Panc1 (cell line): ENCODE measurements at regions not wholly inside any gene's neighbourhood (a gene's known extent, or its start where the extent isn't known, plus 50 kb on each side); places are given as distances from the start of the nearest gene placed in this dataset.
"Not testable (repeated sequence)": the region's sequence is repeated elsewhere in the genome, so short reads cannot be mapped to it uniquely, and the experiment has no call there.

Experiments used
- ATAC-seq: fragments of 200-7000 bp; cut with Tn5 transposase; 2 replicates; pipeline ENCODE4 v1.9.1; 2020; ENCODE audit warnings: mild to moderate bottlenecking, moderate library complexity
- BruUV-seq: library from RNA; stranded (reverse); fragments of 400-500 nt; replicated peaks from 2 replicates; lab custom pipeline; 2021; lab: Mats Ljungman, UMichigan
- CTCF ChIA-PET: fragments of 300-600 bp; sonication (Branson Sonifier 250); formaldehyde crosslinking; loops from one replicate; lab custom pipeline; 2022; ENCODE audit warnings: antibody characterized with exemption; lab: Charles Lee
- POLR2A ChIA-PET: fragments of 300-600 bp; sonication (Branson Sonifier 250); formaldehyde crosslinking; loops from one replicate; lab custom pipeline; 2022; ENCODE audit warnings: antibody characterized with exemption; lab: Charles Lee
- DNase-seq: peaks from one replicate; pipeline ENCODE4 v3.0.0-alpha.2; 2010; ENCODE audit warnings: low read depth, low spot score
- H3K27ac ChIP-seq: 2 replicates; pipeline ENCODE4 v1.5.1; 2011; ENCODE audit warnings: mild to moderate bottlenecking, low read length, inconsistent platforms
- H3K27me3 ChIP-seq: fragments of 200-500 bp; sonication (Bioruptor generic); 2 replicates; pipeline ENCODE4 v1.6.0; 2014; ENCODE audit warnings: low read length, inconsistent platforms; ENCODE audit not compliant: control insufficient read depth, insufficient read depth
- H3K36me3 ChIP-seq: fragments of 200-500 bp; sonication (Bioruptor generic); 2 replicates; pipeline ENCODE4 v1.5.1; 2014; ENCODE audit warnings: inconsistent platforms, mild to moderate bottlenecking, low read length, moderate library complexity; ENCODE audit not compliant: control insufficient read depth, insufficient read depth
- H3K4me1 ChIP-seq: 2 replicates; pipeline ENCODE4 v1.5.1; 2011; ENCODE audit warnings: inconsistent platforms, mild to moderate bottlenecking, low read length, moderate library complexity; ENCODE audit not compliant: control insufficient read depth, insufficient read depth
- H3K4me3 ChIP-seq, 2 experiments: 2 replicates each; pipeline ENCODE4 v1.5.1; 2011 to 2012; ENCODE audit warnings: low read depth in 2 of 2, low read length in 2 of 2, mild to moderate bottlenecking in 2 of 2, inconsistent platforms in 1 of 2, moderate library complexity in 1 of 2
- H3K9me3 ChIP-seq: fragments of 200-500 bp; sonication (Bioruptor generic); 2 replicates; pipeline ENCODE4 v1.5.1; 2014; ENCODE audit warnings: low read depth, mild to moderate bottlenecking, inconsistent platforms, low read length, moderate library complexity; ENCODE audit not compliant: control insufficient read depth, insufficient read depth
- POLR2AphosphoS5 ChIP-seq: IDR thresholded peaks from 2 replicates; pipeline ENCODE4 v1.6.1; 2012; ENCODE audit warnings: mild to moderate bottlenecking, low read depth, low read length, moderate library complexity
- REST ChIP-seq, 2 experiments: IDR thresholded peaks; 2 replicates each; pipeline ENCODE4 v1.6.1; 2011 to 2012; ENCODE audit warnings: low read depth in 2 of 2, control low read depth in 1 of 2, low read length in 1 of 2, mild to moderate bottlenecking in 1 of 2, moderate library complexity in 1 of 2; ENCODE audit not compliant: insufficient read depth in 1 of 2
- SIN3A ChIP-seq: IDR thresholded peaks from 2 replicates; pipeline ENCODE4 v1.6.1; 2012; ENCODE audit warnings: low read depth, mild to moderate bottlenecking, low read length, moderate library complexity, borderline replicate concordance; ENCODE audit not compliant: insufficient read depth
- TCF7L2 ChIP-seq: IDR thresholded peaks from 2 replicates; pipeline ENCODE4 v1.6.1; 2011; ENCODE audit warnings: mild to moderate bottlenecking, low read depth, low read length, inconsistent platforms
- in situ Hi-C: cut with HindIII; loops from 2 replicates; pipeline ENCODE4 v1.10.0; 2016; ENCODE audit warnings: low sequenced_read_pairs, low pct_unique_long_range_greater_than_20kb
- intact Hi-C: fragments of 100-400 bp; cut with micrococcal nuclease; formaldehyde crosslinking; loops from one replicate; pipeline ENCODE4 v1.10.0; 2022; ENCODE audit not compliant: unreplicated experiment
- TF ChIP-seq, protein P1 (sequence below): fragments of 450-650 bp; IDR thresholded peaks from 2 replicates; pipeline ENCODE4 v1.5.1; 2017; ENCODE audit warnings: mild to moderate bottlenecking

DNA sequence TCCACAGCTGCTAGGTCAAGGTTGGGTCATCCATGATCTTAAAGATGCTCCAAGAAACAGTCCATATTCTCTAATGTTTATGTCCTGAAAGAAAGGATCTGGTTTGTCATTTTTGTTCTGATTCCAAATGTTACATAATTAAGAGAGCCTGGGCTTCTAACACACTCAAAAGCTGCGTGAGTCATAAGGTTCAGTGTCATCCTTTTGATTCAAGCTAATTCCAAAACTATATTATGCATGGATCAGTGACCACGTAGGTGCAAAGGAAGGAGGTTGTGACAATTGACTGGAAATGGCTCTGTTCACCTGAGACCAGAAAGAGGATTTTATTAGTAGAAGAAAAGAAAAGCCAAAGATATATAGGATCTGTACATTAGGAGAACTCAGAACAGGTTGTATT is 268.7 kb upstream of the GK2 start:
- POLR2A ChIA-PET = no interaction called here
- H3K27ac ChIP-seq = no peak overlapping the region
- no peaks in the 10 kb centered on the region for H3K9me3 ChIP-seq
- intact Hi-C loops = no loop called here
- in situ Hi-C loops = no loop called here
- TF ChIP-seq, protein P1, sequence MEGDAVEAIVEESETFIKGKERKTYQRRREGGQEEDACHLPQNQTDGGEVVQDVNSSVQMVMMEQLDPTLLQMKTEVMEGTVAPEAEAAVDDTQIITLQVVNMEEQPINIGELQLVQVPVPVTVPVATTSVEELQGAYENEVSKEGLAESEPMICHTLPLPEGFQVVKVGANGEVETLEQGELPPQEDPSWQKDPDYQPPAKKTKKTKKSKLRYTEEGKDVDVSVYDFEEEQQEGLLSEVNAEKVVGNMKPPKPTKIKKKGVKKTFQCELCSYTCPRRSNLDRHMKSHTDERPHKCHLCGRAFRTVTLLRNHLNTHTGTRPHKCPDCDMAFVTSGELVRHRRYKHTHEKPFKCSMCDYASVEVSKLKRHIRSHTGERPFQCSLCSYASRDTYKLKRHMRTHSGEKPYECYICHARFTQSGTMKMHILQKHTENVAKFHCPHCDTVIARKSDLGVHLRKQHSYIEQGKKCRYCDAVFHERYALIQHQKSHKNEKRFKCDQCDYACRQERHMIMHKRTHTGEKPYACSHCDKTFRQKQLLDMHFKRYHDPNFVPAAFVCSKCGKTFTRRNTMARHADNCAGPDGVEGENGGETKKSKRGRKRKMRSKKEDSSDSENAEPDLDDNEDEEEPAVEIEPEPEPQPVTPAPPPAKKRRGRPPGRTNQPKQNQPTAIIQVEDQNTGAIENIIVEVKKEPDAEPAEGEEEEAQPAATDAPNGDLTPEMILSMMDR = no peak
- TF ChIP-seq TCF7L2 (no peak), POLR2AphosphoS5 (no peak), SIN3A (no peak), REST (IDR thresholded peaks at IDR 0.05; ENCODE audit: insufficient read depth in 1 of 2, low read depth in 2 of 2, low read length in 1 of 2) (no peak)
- DNase-seq (no peak), ATAC-seq (no peak)
- H3K27me3 ChIP-seq = no peaks in the 10 kb centered on the region
- BruUV-seq = no TSS peak
- H3K4me3 ChIP-seq = no peak overlapping the region
- CTCF ChIA-PET = no interaction called here
- H3K36me3 ChIP-seq = no peaks in the 10 kb centered on the region
- no peaks in the 10 kb centered on the region for H3K4me1 ChIP-seq

DNA sequence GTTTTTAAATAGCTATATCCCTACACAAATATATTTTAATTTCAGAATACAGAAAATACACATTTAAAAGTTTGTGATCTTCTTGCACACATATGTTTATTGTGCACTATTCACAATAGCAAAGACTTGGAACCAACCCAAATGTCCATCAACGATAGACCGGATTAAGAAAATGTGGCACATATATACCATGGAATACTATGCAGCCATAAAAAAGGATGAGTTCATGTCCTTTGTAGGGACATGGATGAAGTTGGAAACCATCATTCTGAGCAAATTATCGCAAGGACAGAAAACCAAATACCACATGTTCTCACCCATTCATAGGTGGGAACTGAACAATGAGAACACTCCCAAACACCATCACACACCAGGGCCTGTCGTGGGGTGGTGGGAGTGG is 266.9 kb upstream of the GK2 start:
- DNase-seq, H3K27ac ChIP-seq, H3K4me1 ChIP-seq, CTCF ChIA-PET, intact Hi-C loops, in situ Hi-C loops, H3K4me3 ChIP-seq, H3K9me3 ChIP-seq, H3K27me3 ChIP-seq, BruUV-seq, ATAC-seq, POLR2A ChIA-PET, H3K36me3 ChIP-seq: not testable (repeated sequence)

GRCh38 chr4:79673898-79674297 is 265.9 kb upstream of the GK2 start:
- no peak for TF ChIP-seq REST (IDR thresholded peaks at IDR 0.05; ENCODE audit: insufficient read depth in 1 of 2, low read depth in 2 of 2, low read length in 1 of 2)
- no peak for TF ChIP-seq POLR2AphosphoS5
- TF ChIP-seq TCF7L2 = no peak
- no peak for TF ChIP-seq SIN3A
- TF ChIP-seq, protein P1 = no peak
- no peak for DNase-seq
- in situ Hi-C loops = no loop called here
- CTCF ChIA-PET = no interaction called here
- POLR2A ChIA-PET = no interaction called here
- no peaks in the 10 kb centered on the region for H3K27me3 ChIP-seq
- no peaks in the 10 kb centered on the region for H3K36me3 ChIP-seq
- intact Hi-C loops = no loop called here
- H3K4me3 ChIP-seq = no peak overlapping the region
- no TSS peak for BruUV-seq
- H3K9me3 ChIP-seq = no peaks in the 10 kb centered on the region
- no peak overlapping the region for H3K27ac ChIP-seq
- no peak for ATAC-seq
- no peaks in the 10 kb centered on the region for H3K4me1 ChIP-seq
